Panc1 (cell line): ENCODE measurements at regions not wholly inside any gene's neighbourhood (a gene's known extent, or its start where the extent isn't known, plus 50 kb on each side); places are given as distances from the start of the nearest gene placed in this dataset.
"Not testable (repeated sequence)": the region's sequence is repeated elsewhere in the genome, so short reads cannot be mapped to it uniquely, and the experiment has no call there.

Experiments used
- ATAC-seq: fragments of 200-7000 bp; cut with Tn5 transposase; 2 replicates; pipeline ENCODE4 v1.9.1; 2020; ENCODE audit warnings: mild to moderate bottlenecking, moderate library complexity
- BruUV-seq: library from RNA; stranded (reverse); fragments of 400-500 nt; replicated peaks from 2 replicates; lab custom pipeline; 2021; lab: Mats Ljungman, UMichigan
- CTCF ChIA-PET: fragments of 300-600 bp; sonication (Branson Sonifier 250); formaldehyde crosslinking; loops from one replicate; lab custom pipeline; 2022; ENCODE audit warnings: antibody characterized with exemption; lab: Charles Lee
- POLR2A ChIA-PET: fragments of 300-600 bp; sonication (Branson Sonifier 250); formaldehyde crosslinking; loops from one replicate; lab custom pipeline; 2022; ENCODE audit warnings: antibody characterized with exemption; lab: Charles Lee
- DNase-seq: peaks from one replicate; pipeline ENCODE4 v3.0.0-alpha.2; 2010; ENCODE audit warnings: low read depth, low spot score
- H3K27ac ChIP-seq: 2 replicates; pipeline ENCODE4 v1.5.1; 2011; ENCODE audit warnings: mild to moderate bottlenecking, low read length, inconsistent platforms
- H3K27me3 ChIP-seq: fragments of 200-500 bp; sonication (Bioruptor generic); 2 replicates; pipeline ENCODE4 v1.6.0; 2014; ENCODE audit warnings: low read length, inconsistent platforms; ENCODE audit not compliant: control insufficient read depth, insufficient read depth
- H3K36me3 ChIP-seq: fragments of 200-500 bp; sonication (Bioruptor generic); 2 replicates; pipeline ENCODE4 v1.5.1; 2014; ENCODE audit warnings: inconsistent platforms, mild to moderate bottlenecking, low read length, moderate library complexity; ENCODE audit not compliant: control insufficient read depth, insufficient read depth
- H3K4me1 ChIP-seq: 2 replicates; pipeline ENCODE4 v1.5.1; 2011; ENCODE audit warnings: inconsistent platforms, mild to moderate bottlenecking, low read length, moderate library complexity; ENCODE audit not compliant: control insufficient read depth, insufficient read depth
- H3K4me3 ChIP-seq, 2 experiments: 2 replicates each; pipeline ENCODE4 v1.5.1; 2011 to 2012; ENCODE audit warnings: low read depth in 2 of 2, low read length in 2 of 2, mild to moderate bottlenecking in 2 of 2, inconsistent platforms in 1 of 2, moderate library complexity in 1 of 2
- H3K9me3 ChIP-seq: fragments of 200-500 bp; sonication (Bioruptor generic); 2 replicates; pipeline ENCODE4 v1.5.1; 2014; ENCODE audit warnings: low read depth, mild to moderate bottlenecking, inconsistent platforms, low read length, moderate library complexity; ENCODE audit not compliant: control insufficient read depth, insufficient read depth
- CTCF ChIP-seq: fragments of 450-650 bp; IDR thresholded peaks from 2 replicates; pipeline ENCODE4 v1.5.1; 2017; ENCODE audit warnings: mild to moderate bottlenecking
- POLR2AphosphoS5 ChIP-seq: IDR thresholded peaks from 2 replicates; pipeline ENCODE4 v1.6.1; 2012; ENCODE audit warnings: mild to moderate bottlenecking, low read depth, low read length, moderate library complexity
- REST ChIP-seq, 2 experiments: IDR thresholded peaks; 2 replicates each; pipeline ENCODE4 v1.6.1; 2011 to 2012; ENCODE audit warnings: low read depth in 2 of 2, control low read depth in 1 of 2, low read length in 1 of 2, mild to moderate bottlenecking in 1 of 2, moderate library complexity in 1 of 2; ENCODE audit not compliant: insufficient read depth in 1 of 2
- SIN3A ChIP-seq: IDR thresholded peaks from 2 replicates; pipeline ENCODE4 v1.6.1; 2012; ENCODE audit warnings: low read depth, mild to moderate bottlenecking, low read length, moderate library complexity, borderline replicate concordance; ENCODE audit not compliant: insufficient read depth
- TCF7L2 ChIP-seq: IDR thresholded peaks from 2 replicates; pipeline ENCODE4 v1.6.1; 2011; ENCODE audit warnings: mild to moderate bottlenecking, low read depth, low read length, inconsistent platforms
- in situ Hi-C: cut with HindIII; loops from 2 replicates; pipeline ENCODE4 v1.10.0; 2016; ENCODE audit warnings: low sequenced_read_pairs, low pct_unique_long_range_greater_than_20kb
- intact Hi-C: fragments of 100-400 bp; cut with micrococcal nuclease; formaldehyde crosslinking; loops from one replicate; pipeline ENCODE4 v1.10.0; 2022; ENCODE audit not compliant: unreplicated experiment

GRCh38 chr17:77560841-77561240 lies 397.7 kb upstream of the TNRC6C start:
- Histone ChIP-seq H3K27ac (no peak overlapping the region), H3K27me3 (peaks cover 28% of the 10 kb centered on the region; the same call in 1 of the 2 replicates), H3K4me3 (no peak overlapping the region), H3K4me1 (no peaks in the 10 kb centered on the region; the same call in 1 of the 2 replicates), H3K36me3 (no peaks in the 10 kb centered on the region), H3K9me3 (no peaks in the 10 kb centered on the region)
- TF ChIP-seq CTCF (no peak), REST (IDR thresholded peaks at IDR 0.05; ENCODE audit: insufficient read depth in 1 of 2, low read depth in 2 of 2, low read length in 1 of 2) (no peak), SIN3A (no peak), POLR2AphosphoS5 (no peak), TCF7L2 (no peak)
- intact Hi-C loops (no loop called here), in situ Hi-C loops (no loop called here)
- CTCF ChIA-PET: no interaction called here
- DNase-seq (no peak), ATAC-seq (no peak)
- BruUV-seq: no TSS peak
- POLR2A ChIA-PET: no interaction called here

GRCh38 chr17:77562361-77562760 lies 396.1 kb upstream of the TNRC6C start:
- intact Hi-C loops, H3K27ac ChIP-seq, CTCF ChIA-PET, BruUV-seq, H3K9me3 ChIP-seq, H3K4me3 ChIP-seq, H3K36me3 ChIP-seq, POLR2A ChIA-PET, ATAC-seq, H3K4me1 ChIP-seq, in situ Hi-C loops, DNase-seq: not testable (repeated sequence)
- H3K27me3 ChIP-seq: peaks cover 28% of the 10 kb centered on the region; the same call in 1 of the 2 replicates

- POLR2A ChIA-PET: no interaction called here
- CTCF ChIA-PET: interaction anchor here (0.7 kb wide), 1 partner anchor 280 kb away, joined by 4 read pairs; no protein-coding TSS in a partner anchor
- H3K27me3 ChIP-seq: peaks cover 24% of the 10 kb centered on the region; the same call in 1 of the 2 replicates
These were observed 394.9 kb upstream of the TNRC6C start for GRCh38 chr17:77563439-77564102.

More at GRCh38 chr17:77563439-77564102, 394.9 kb upstream of the TNRC6C start:
- Histone ChIP-seq H3K4me1 (no peaks in the 10 kb centered on the region; the same call in 1 of the 2 replicates), H3K4me3 (no peak overlapping the region), H3K9me3 (no peaks in the 10 kb centered on the region), H3K36me3 (no peaks in the 10 kb centered on the region), H3K27ac (no peak overlapping the region)
- BruUV-seq: no TSS peak
- DNase-seq (no peak), ATAC-seq (0 out of 2 replicates have a peak, but pooled peaks have one; percentile 59)
- TF ChIP-seq POLR2AphosphoS5 (no peak), REST (IDR thresholded peaks at IDR 0.05; ENCODE audit: insufficient read depth in 1 of 2, low read depth in 2 of 2, low read length in 1 of 2) (no peak), SIN3A (no peak), CTCF (no peak), TCF7L2 (no peak)
- in situ Hi-C loops: no loop called here
- intact Hi-C loops: no loop called here
